ENCODE measurements at regions not wholly inside any gene's neighbourhood (a gene's known extent, or its start where the extent isn't known, plus 50 kb on each side); places are given as distances from the start of the nearest gene placed in this dataset.

GRCh38 chr2:158735822-158736580 is 59.1 kb upstream of the DAPL1 start:
- CTCF ChIA-PET (ENCODE audit: unreplicated experiment): interaction anchor here (1.0 kb wide), 1 partner anchor 10 kb away, joined by 3 read pairs; no protein-coding TSS in a partner anchor

GRCh38 chr2:158738363-158738762 is 56.8 kb upstream of the DAPL1 start:
- Histone ChIP-seq H3K9me3 (ENCODE audit: low read length) (no peaks in the 10 kb centered on the region), H3K27ac (ENCODE audit: low read depth, low read length, poor library complexity, severe bottlenecking) (no peak overlapping the region), H3K4me3 (ENCODE audit: low read depth, low read length, poor library complexity, severe bottlenecking) (no peak overlapping the region), H2AFZ (ENCODE audit: low read length) (no peak overlapping the region), H3K4me1 (ENCODE audit: insufficient read depth, low read length, poor library complexity, severe bottlenecking) (no peaks in the 10 kb centered on the region), H3K79me2 (ENCODE audit: insufficient read depth, low read depth, low read length) (no peaks in the 10 kb centered on the region), H3K36me3 (ENCODE audit: insufficient read depth, low read length) (no peaks in the 10 kb centered on the region), H3K9me2 (ENCODE audit: insufficient read depth, low read length) (no peaks in the 10 kb centered on the region), H3K4me2 (ENCODE audit: low read length) (no peak overlapping the region), H4K20me1 (ENCODE audit: insufficient read depth, low read length) (no peaks in the 10 kb centered on the region)
- CTCF ChIA-PET (ENCODE audit: unreplicated experiment): interaction anchor here (0.6 to 1.3 kb wide), 3 partner anchors 8 to 28 kb away, joined by 3 read pairs; no protein-coding TSS in a partner anchor
- no TSS peak for BruUV-seq (replicated peaks)
- DNase-seq (ENCODE audit: low spot score): no peak
- intact Hi-C loops (cut with micrococcal nuclease; ENCODE audit: unreplicated experiment): no loop called here
- POLR2A ChIA-PET: interaction anchor here (0.6 to 1.2 kb wide), 2 partner anchors 10 to 80 kb away, joined by 3 read pairs; no protein-coding TSS in a partner anchor
- TF ChIP-seq EZH2phosphoT487 (IDR thresholded peaks at IDR 0.05; ENCODE audit: borderline replicate concordance, low read depth, low read length) (no peak), CTCF (conservative IDR thresholded peaks at IDR 0.05; ENCODE audit: low read length) (no peak)

More at GRCh38 chr2:158735822-158736580, 59.1 kb upstream of the DAPL1 start:
- no peak overlapping the region for H3K27ac ChIP-seq (ENCODE audit: low read depth, low read length, poor library complexity, severe bottlenecking)
- no peak for DNase-seq (ENCODE audit: low spot score)
- H3K9me2 ChIP-seq (ENCODE audit: insufficient read depth, low read length): no peaks in the 10 kb centered on the region
- no peaks in the 10 kb centered on the region for H3K4me1 ChIP-seq (ENCODE audit: insufficient read depth, low read length, poor library complexity, severe bottlenecking)
- no peaks in the 10 kb centered on the region for H3K9me3 ChIP-seq (ENCODE audit: low read length)
- no TSS peak for BruUV-seq (replicated peaks)
- TF ChIP-seq EZH2phosphoT487 (IDR thresholded peaks at IDR 0.05; ENCODE audit: borderline replicate concordance, low read depth, low read length) (no peak), CTCF (conservative IDR thresholded peaks at IDR 0.05; ENCODE audit: low read length) (no peak)
- intact Hi-C loops (cut with micrococcal nuclease; ENCODE audit: unreplicated experiment): no loop called here
- H3K4me2 ChIP-seq (ENCODE audit: low read length): no peak overlapping the region
- H4K20me1 ChIP-seq (ENCODE audit: insufficient read depth, low read length): no peaks in the 10 kb centered on the region
- H3K79me2 ChIP-seq (ENCODE audit: insufficient read depth, low read depth, low read length): no peaks in the 10 kb centered on the region
- POLR2A ChIA-PET: interaction anchor here (0.7 kb wide), 1 partner anchor 132 kb away, joined by 8 read pairs; no protein-coding TSS in a partner anchor
- H3K36me3 ChIP-seq (ENCODE audit: insufficient read depth, low read length): no peaks in the 10 kb centered on the region
- no peak overlapping the region for H3K4me3 ChIP-seq (ENCODE audit: low read depth, low read length, poor library complexity, severe bottlenecking)
- H2AFZ ChIP-seq (ENCODE audit: low read length): no peak overlapping the region

GRCh38 chr2:158740127-158740526 is 55.0 kb upstream of the DAPL1 start:
- CTCF ChIA-PET (ENCODE audit: unreplicated experiment): no interaction called here
- no peak overlapping the region for H3K4me3 ChIP-seq (ENCODE audit: low read depth, low read length, poor library complexity, severe bottlenecking)
- H3K9me3 ChIP-seq (ENCODE audit: low read length): no peaks in the 10 kb centered on the region
- no peaks in the 10 kb centered on the region for H3K36me3 ChIP-seq (ENCODE audit: insufficient read depth, low read length)
- POLR2A ChIA-PET: interaction anchor here (0.7 kb wide), 1 partner anchor 581 kb away, joined by 8 read pairs; no protein-coding TSS in a partner anchor
- H3K4me2 ChIP-seq (ENCODE audit: low read length): no peak overlapping the region
- TF ChIP-seq EZH2phosphoT487 (IDR thresholded peaks at IDR 0.05; ENCODE audit: borderline replicate concordance, low read depth, low read length): no peak
- TF ChIP-seq CTCF (conservative IDR thresholded peaks at IDR 0.05; ENCODE audit: low read length): no peak
- DNase-seq (ENCODE audit: low spot score): no peak
- no peak overlapping the region for H3K27ac ChIP-seq (ENCODE audit: low read depth, low read length, poor library complexity, severe bottlenecking)
- H3K9me2 ChIP-seq (ENCODE audit: insufficient read depth, low read length): no peaks in the 10 kb centered on the region
- H3K79me2 ChIP-seq (ENCODE audit: insufficient read depth, low read depth, low read length): no peaks in the 10 kb centered on the region
- H3K4me1 ChIP-seq (ENCODE audit: insufficient read depth, low read length, poor library complexity, severe bottlenecking): no peaks in the 10 kb centered on the region
- no peaks in the 10 kb centered on the region for H4K20me1 ChIP-seq (ENCODE audit: insufficient read depth, low read length)
- no peak overlapping the region for H2AFZ ChIP-seq (ENCODE audit: low read length)
- no TSS peak for BruUV-seq (replicated peaks)
- intact Hi-C loops (cut with micrococcal nuclease; ENCODE audit: unreplicated experiment): no loop called here

Data from OCI-LY7 (cell line).